KMS-11 (cell line): ENCODE measurements at regions not wholly inside any gene's neighbourhood (a gene's known extent, or its start where the extent isn't known, plus 50 kb on each side); places are given as distances from the start of the nearest gene placed in this dataset.

Source experiments
- H2AFZ ChIP-seq: fragments of 200-600 bp; sonication (generic); 2 replicates; pipeline ENCODE4 v1.6.1; 2016; ENCODE audit warnings: antibody characterized with exemption, mixed run types, low read depth
- H3K27ac ChIP-seq: fragments of 200-600 bp; sonication (generic); 2 replicates; pipeline ENCODE4 v1.6.1; 2016; ENCODE audit warnings: mild to moderate bottlenecking, mixed run types
- H3K27me3 ChIP-seq: fragments of 200-600 bp; sonication (generic); 2 replicates; pipeline ENCODE4 v1.6.1; 2017; ENCODE audit warnings: mild to moderate bottlenecking, low read depth, mixed run types, moderate library complexity; ENCODE audit not compliant: insufficient read depth
- H3K36me3 ChIP-seq: fragments of 200-600 bp; sonication (generic); 2 replicates; pipeline ENCODE4 v1.6.1; 2017; ENCODE audit warnings: mild to moderate bottlenecking, mixed run types; ENCODE audit not compliant: insufficient read depth
- H3K4me1 ChIP-seq: fragments of 200-600 bp; sonication (generic); 2 replicates; pipeline ENCODE4 v1.6.1; 2016; ENCODE audit warnings: mild to moderate bottlenecking, low read depth, mixed run types; ENCODE audit not compliant: poor library complexity, severe bottlenecking
- H3K4me2 ChIP-seq: fragments of 200-600 bp; sonication (generic); 2 replicates; pipeline ENCODE4 v1.7.0; 2016; ENCODE audit warnings: mild to moderate bottlenecking, mixed run types
- H3K4me3 ChIP-seq: fragments of 200-600 bp; sonication (generic); IDR thresholded peaks from 2 replicates; pipeline ENCODE4 v1.6.1; 2017; ENCODE audit warnings: low read depth, low read length, mixed read lengths; ENCODE audit not compliant: insufficient read depth
- H3K79me2 ChIP-seq: fragments of 200-600 bp; sonication (generic); 2 replicates; pipeline ENCODE4 v1.6.1; 2016; ENCODE audit warnings: low read depth, mixed run types; ENCODE audit not compliant: insufficient read depth
- H3K9ac ChIP-seq: fragments of 200-600 bp; sonication (generic); 2 replicates; pipeline ENCODE4 v1.6.1; 2016; ENCODE audit warnings: mild to moderate bottlenecking, mixed run types
- H4K20me1 ChIP-seq: fragments of 200-600 bp; sonication (generic); 2 replicates; pipeline ENCODE4 v1.6.1; 2016; ENCODE audit warnings: mild to moderate bottlenecking, mixed run types; ENCODE audit not compliant: insufficient read depth
- TF ChIP-seq, protein P1 (sequence below): fragments of 200-600 bp; sonication (generic); conservative IDR thresholded peaks from 2 replicates; pipeline ENCODE4 v1.6.1; 2017; ENCODE audit warnings: low read depth, mild to moderate bottlenecking, antibody characterized with exemption, low read length, moderate library complexity, mixed read lengths

DNA sequence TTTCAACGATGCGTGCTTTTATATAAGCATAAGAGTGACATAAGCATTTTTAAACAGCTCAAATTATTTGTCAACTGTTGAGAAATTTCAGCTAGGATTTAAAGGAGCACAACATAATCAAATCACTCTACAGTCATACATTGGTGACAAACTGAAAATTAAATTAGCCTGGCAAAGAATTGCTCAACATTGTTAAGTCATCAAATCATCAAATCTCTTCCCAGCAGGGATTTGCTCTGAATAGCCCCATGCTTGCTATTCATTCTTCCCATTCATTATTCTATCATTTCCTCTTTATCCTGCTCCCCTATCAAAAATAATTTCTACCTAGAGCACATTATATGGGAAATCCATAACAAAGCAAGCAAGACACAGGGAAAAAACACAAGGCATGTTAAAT is 198.7 kb upstream of the LUZP2 start:
- no peaks in the 10 kb centered on the region for H4K20me1 ChIP-seq
- no peak overlapping the region for H3K4me2 ChIP-seq
- no peak overlapping the region for H3K9ac ChIP-seq

DNA sequence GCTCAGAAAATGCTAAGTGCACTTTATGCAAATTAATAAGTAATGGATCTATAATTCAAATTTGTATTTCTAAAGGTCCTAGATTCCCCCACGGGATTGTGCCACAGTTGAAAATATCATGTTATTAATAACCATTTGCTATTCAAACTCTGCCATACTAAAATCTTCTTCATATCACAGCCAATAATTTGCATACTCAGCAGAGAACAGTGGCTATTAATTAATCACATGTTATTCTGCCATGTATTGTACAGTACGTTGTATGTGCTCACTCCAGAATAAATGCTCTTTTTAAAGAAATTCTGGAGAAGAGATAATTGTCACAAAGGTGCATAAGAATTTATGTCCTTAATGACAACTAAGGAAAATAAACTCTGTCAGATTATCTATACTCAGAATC is 184.9 kb upstream of the LUZP2 start:
- H3K27ac ChIP-seq: no peak overlapping the region
- H3K9ac ChIP-seq: no peak overlapping the region
- no peak overlapping the region for H3K4me2 ChIP-seq

More for the DNA sequence above, 198.7 kb upstream of the LUZP2 start:
- no peaks in the 10 kb centered on the region for H3K79me2 ChIP-seq
- H3K4me1 ChIP-seq: peaks cover 11% of the 10 kb centered on the region
- no peaks in the 10 kb centered on the region for H3K27me3 ChIP-seq
- no peak overlapping the region for H2AFZ ChIP-seq
- H3K36me3 ChIP-seq: no peaks in the 10 kb centered on the region
- H3K27ac ChIP-seq: no peak overlapping the region
- H3K4me3 ChIP-seq: no peak overlapping the region
- TF ChIP-seq, protein P1, sequence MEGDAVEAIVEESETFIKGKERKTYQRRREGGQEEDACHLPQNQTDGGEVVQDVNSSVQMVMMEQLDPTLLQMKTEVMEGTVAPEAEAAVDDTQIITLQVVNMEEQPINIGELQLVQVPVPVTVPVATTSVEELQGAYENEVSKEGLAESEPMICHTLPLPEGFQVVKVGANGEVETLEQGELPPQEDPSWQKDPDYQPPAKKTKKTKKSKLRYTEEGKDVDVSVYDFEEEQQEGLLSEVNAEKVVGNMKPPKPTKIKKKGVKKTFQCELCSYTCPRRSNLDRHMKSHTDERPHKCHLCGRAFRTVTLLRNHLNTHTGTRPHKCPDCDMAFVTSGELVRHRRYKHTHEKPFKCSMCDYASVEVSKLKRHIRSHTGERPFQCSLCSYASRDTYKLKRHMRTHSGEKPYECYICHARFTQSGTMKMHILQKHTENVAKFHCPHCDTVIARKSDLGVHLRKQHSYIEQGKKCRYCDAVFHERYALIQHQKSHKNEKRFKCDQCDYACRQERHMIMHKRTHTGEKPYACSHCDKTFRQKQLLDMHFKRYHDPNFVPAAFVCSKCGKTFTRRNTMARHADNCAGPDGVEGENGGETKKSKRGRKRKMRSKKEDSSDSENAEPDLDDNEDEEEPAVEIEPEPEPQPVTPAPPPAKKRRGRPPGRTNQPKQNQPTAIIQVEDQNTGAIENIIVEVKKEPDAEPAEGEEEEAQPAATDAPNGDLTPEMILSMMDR: no peak

DNA sequence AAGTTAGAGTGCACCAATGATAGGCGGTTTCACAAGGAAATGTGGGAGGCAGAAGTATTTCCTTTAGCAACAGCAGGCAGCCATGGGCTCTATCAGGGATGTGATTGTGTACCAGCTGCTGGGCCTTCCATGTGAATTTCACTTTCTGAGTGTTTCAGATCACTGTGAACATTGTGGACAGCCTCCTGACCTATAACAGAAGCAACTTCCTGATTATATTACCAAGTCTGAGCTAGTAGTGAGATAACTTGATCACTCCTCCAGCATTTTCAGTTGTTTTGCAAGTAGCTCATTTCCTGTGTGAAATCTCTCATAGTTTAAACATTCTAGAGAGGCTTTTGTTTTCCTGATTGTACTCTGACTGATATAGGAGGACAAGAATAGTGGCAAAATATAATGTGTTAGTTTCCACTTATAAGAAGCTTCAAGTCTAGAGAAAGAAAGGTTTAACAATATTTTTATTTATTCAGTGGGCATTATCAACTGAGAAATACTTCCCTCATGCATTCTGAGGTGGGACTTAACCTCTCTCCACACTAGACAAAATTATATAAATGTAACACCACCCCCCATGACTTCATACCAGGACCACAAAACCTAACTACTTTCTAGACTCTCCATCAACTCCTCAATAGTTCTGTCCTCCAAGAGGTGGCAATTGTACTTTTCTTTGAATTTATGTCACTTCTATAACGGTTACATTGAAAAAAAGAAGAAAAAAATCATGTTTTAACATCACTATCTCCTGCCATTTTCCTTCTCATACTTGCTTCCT is 184.2 kb upstream of the LUZP2 start:
- H3K4me2 ChIP-seq: no peak overlapping the region
- no peak overlapping the region for H3K9ac ChIP-seq
- no peaks in the 10 kb centered on the region for H3K36me3 ChIP-seq
- no peaks in the 10 kb centered on the region for H3K79me2 ChIP-seq
- H3K4me3 ChIP-seq: no peak overlapping the region
- H3K4me1 ChIP-seq: peaks cover 4% of the 10 kb centered on the region
- H3K27ac ChIP-seq: no peak overlapping the region
- no peaks in the 10 kb centered on the region for H3K27me3 ChIP-seq
- H4K20me1 ChIP-seq: no peaks in the 10 kb centered on the region
- TF ChIP-seq, protein P1: no peak
- no peak overlapping the region for H2AFZ ChIP-seq

More for the DNA sequence above, 184.9 kb upstream of the LUZP2 start:
- H2AFZ ChIP-seq: no peak overlapping the region
- no peak overlapping the region for H3K4me3 ChIP-seq
- H3K27me3 ChIP-seq: no peaks in the 10 kb centered on the region
- TF ChIP-seq, protein P1: no peak
- H3K36me3 ChIP-seq: no peaks in the 10 kb centered on the region
- no peaks in the 10 kb centered on the region for H3K79me2 ChIP-seq
- H3K4me1 ChIP-seq: peaks cover 4% of the 10 kb centered on the region
- no peaks in the 10 kb centered on the region for H4K20me1 ChIP-seq

DNA sequence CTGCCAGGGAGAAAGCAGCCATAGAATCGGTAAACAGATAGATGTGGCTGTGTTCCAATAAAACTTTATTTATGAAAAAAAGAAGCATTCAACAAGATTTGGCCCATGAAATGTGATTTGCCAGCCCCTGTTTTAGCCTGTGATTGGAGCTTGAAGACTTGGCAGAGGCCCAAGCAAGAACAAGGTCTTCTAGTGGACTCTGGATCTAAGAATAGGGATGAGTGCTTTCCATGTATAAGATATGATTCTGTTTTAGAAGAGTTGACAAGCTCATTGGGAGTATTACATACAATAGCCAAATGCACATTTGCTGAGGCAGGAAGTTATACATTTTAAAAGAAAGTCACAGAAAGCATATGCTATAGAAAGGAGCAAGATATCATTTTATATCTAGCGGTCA is 175.6 kb upstream of the LUZP2 start:
- Histone ChIP-seq H4K20me1 (no peaks in the 10 kb centered on the region), H3K4me2 (no peak overlapping the region), H3K79me2 (no peaks in the 10 kb centered on the region), H3K9ac (no peak overlapping the region), H3K27ac (no peak overlapping the region), H3K4me1 (no peaks in the 10 kb centered on the region), H2AFZ (no peak overlapping the region), H3K36me3 (no peaks in the 10 kb centered on the region), H3K4me3 (no peak overlapping the region), H3K27me3 (no peaks in the 10 kb centered on the region)
- TF ChIP-seq, protein P1: no peak
